Ishikawa (cell line): ENCODE measurements at regions not wholly inside any gene's neighbourhood (a gene's known extent, or its start where the extent isn't known, plus 50 kb on each side); places are given as distances from the start of the nearest gene placed in this dataset.

Experiments
- CEBPB ChIP-seq: IDR thresholded peaks from 2 replicates; pipeline ENCODE4 v1.6.1; 2012
- CREB1 ChIP-seq: IDR thresholded peaks from 2 replicates; pipeline ENCODE4 v1.6.1; 2012; ENCODE audit warnings: low read depth
- EGR1 ChIP-seq: IDR thresholded peaks from 2 replicates; pipeline ENCODE4 v1.6.1; 2012
- EP300 ChIP-seq: IDR thresholded peaks from 2 replicates; pipeline ENCODE4 v1.6.1; 2012; ENCODE audit warnings: borderline replicate concordance
- FOXM1 ChIP-seq: IDR thresholded peaks from 2 replicates; pipeline ENCODE4 v1.6.1; 2012; ENCODE audit warnings: low read depth, borderline replicate concordance
- MAX ChIP-seq: IDR thresholded peaks from 2 replicates; pipeline ENCODE4 v1.6.1; 2012
- NFIC ChIP-seq: IDR thresholded peaks from 2 replicates; pipeline ENCODE4 v1.6.1; 2012
- RAD21 ChIP-seq: IDR thresholded peaks from 2 replicates; pipeline ENCODE4 v1.6.1; 2012; ENCODE audit warnings: low read depth
- TCF12 ChIP-seq: IDR thresholded peaks from 2 replicates; pipeline ENCODE4 v1.6.1; 2012; ENCODE audit warnings: low read depth
- YY1 ChIP-seq: IDR thresholded peaks from 2 replicates; pipeline ENCODE4 v1.6.1; 2012; ENCODE audit warnings: low read depth
- ZBTB7A ChIP-seq: IDR thresholded peaks from 2 replicates; pipeline ENCODE4 v1.6.1; 2012; ENCODE audit warnings: low read depth
- TF ChIP-seq, protein P1 (sequence below): IDR thresholded peaks from 2 replicates; pipeline ENCODE4 v1.6.1; 2012; ENCODE audit warnings: low read depth, mild to moderate bottlenecking

- TF ChIP-seq, protein P1, sequence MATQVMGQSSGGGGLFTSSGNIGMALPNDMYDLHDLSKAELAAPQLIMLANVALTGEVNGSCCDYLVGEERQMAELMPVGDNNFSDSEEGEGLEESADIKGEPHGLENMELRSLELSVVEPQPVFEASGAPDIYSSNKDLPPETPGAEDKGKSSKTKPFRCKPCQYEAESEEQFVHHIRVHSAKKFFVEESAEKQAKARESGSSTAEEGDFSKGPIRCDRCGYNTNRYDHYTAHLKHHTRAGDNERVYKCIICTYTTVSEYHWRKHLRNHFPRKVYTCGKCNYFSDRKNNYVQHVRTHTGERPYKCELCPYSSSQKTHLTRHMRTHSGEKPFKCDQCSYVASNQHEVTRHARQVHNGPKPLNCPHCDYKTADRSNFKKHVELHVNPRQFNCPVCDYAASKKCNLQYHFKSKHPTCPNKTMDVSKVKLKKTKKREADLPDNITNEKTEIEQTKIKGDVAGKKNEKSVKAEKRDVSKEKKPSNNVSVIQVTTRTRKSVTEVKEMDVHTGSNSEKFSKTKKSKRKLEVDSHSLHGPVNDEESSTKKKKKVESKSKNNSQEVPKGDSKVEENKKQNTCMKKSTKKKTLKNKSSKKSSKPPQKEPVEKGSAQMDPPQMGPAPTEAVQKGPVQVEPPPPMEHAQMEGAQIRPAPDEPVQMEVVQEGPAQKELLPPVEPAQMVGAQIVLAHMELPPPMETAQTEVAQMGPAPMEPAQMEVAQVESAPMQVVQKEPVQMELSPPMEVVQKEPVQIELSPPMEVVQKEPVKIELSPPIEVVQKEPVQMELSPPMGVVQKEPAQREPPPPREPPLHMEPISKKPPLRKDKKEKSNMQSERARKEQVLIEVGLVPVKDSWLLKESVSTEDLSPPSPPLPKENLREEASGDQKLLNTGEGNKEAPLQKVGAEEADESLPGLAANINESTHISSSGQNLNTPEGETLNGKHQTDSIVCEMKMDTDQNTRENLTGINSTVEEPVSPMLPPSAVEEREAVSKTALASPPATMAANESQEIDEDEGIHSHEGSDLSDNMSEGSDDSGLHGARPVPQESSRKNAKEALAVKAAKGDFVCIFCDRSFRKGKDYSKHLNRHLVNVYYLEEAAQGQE = no peak
- TF ChIP-seq MAX (no peak), TCF12 (no peak), YY1 (no peak), EP300 (no peak), FOXM1 (no peak), EGR1 (no peak), RAD21 (no peak), NFIC (no peak), CEBPB (no peak), ZBTB7A (no peak), CREB1 (no peak)
Measured at GRCh38 chr4:19566041-19566440, 685.7 kb upstream of the SLIT2 start.
